Naive thymus-derived CD4-positive, alpha-beta T cell (primary cell): ENCODE measurements at regions not wholly inside any gene's neighbourhood (a gene's known extent, or its start where the extent isn't known, plus 50 kb on each side); places are given as distances from the start of the nearest gene placed in this dataset.
A peak's percentile ranks its signal among the peaks of the same experiment; 100 is the strongest.
"Not testable (repeated sequence)": the region's sequence is repeated elsewhere in the genome, so short reads cannot be mapped to it uniquely, and the experiment has no call there.

ENCODE experiments used
- ATAC-seq: fragments of 150-1000 bp; cut with Tn5 transposase; 2 replicates; pipeline ENCODE4 v1.10.0; 2021; ENCODE audit warnings: mild to moderate bottlenecking, moderate library complexity
- CTCF ChIA-PET: fragments of 350-600 bp; sonication (Branson Sonifier 250); formaldehyde crosslinking; loops from one replicate; lab custom pipeline; 2021; ENCODE audit warnings: antibody characterized with exemption; lab: Charles Lee
- POLR2A ChIA-PET: fragments of 350-600 bp; sonication (Branson Sonifier 250); formaldehyde crosslinking; loops from one replicate; lab custom pipeline; 2021; ENCODE audit warnings: antibody characterized with exemption, inconsistent platforms; lab: Charles Lee
- DNase-seq, 9 donors: peaks; one replicate each; pipeline versions ENCODE4 v3.0.0 to v3.0.0-alpha.2; 2020 to 2022; ENCODE audit warnings: mixed read lengths in 1 of 9
- H3K27ac ChIP-seq: one replicate; pipeline ENCODE4 v1.7.0; 2013; ENCODE audit warnings: mild to moderate bottlenecking, low read depth, low read length, moderate library complexity
- H3K27me3 ChIP-seq, 2 donors: one replicate each; pipeline ENCODE4 v1.7.0; 2013; ENCODE audit warnings: low read length in 2 of 2, mild to moderate bottlenecking in 2 of 2, moderate library complexity in 2 of 2; ENCODE audit not compliant: control insufficient read depth in 2 of 2, insufficient read depth in 2 of 2
- H3K36me3 ChIP-seq, 3 experiments: 1 replicate in 2 of 3; 2 replicates in 1 of 3; pipeline ENCODE4 v1.7.0; 2013; ENCODE audit warnings: low read length in 3 of 3, mild to moderate bottlenecking in 3 of 3, moderate library complexity in 1 of 3; ENCODE audit not compliant: insufficient read depth in 3 of 3, control insufficient read depth in 2 of 3
- H3K4me1 ChIP-seq, 2 donors: one replicate each; pipeline ENCODE4 v1.7.0; 2013; ENCODE audit warnings: low read length in 2 of 2, mild to moderate bottlenecking in 2 of 2, moderate library complexity in 1 of 2; ENCODE audit not compliant: control insufficient read depth in 2 of 2, insufficient read depth in 2 of 2
- H3K4me3 ChIP-seq: 2 replicates; pipeline ENCODE4 v1.7.0; 2013; ENCODE audit warnings: mild to moderate bottlenecking, low read length
- H3K9me3 ChIP-seq, 3 experiments: 1 replicate in 2 of 3; 2 replicates in 1 of 3; pipeline ENCODE4 v1.7.0; 2013; ENCODE audit warnings: low read length in 3 of 3; ENCODE audit not compliant: control insufficient read depth in 2 of 3
- H3K27ac Mint-ChIP-seq, 9 donors: one replicate each; pipeline ENCODE4 v1.8.0; 2020 to 2022; ENCODE audit warnings: mixed read lengths in 9 of 9, mild to moderate bottlenecking in 8 of 9, moderate library complexity in 5 of 9, inconsistent platforms in 2 of 9
- H3K27me3 Mint-ChIP-seq, 5 donors: one replicate each; pipeline ENCODE4 v1.8.0; 2021 to 2022; ENCODE audit warnings: mixed read lengths in 5 of 5, mild to moderate bottlenecking in 1 of 5
- H3K36me3 Mint-ChIP-seq, 5 donors: one replicate each; pipeline ENCODE4 v1.8.0; 2020 to 2022; ENCODE audit warnings: mixed read lengths in 5 of 5, mild to moderate bottlenecking in 3 of 5, inconsistent platforms in 1 of 5
- H3K4me1 Mint-ChIP-seq, 7 donors: one replicate each; pipeline ENCODE4 v1.8.0; 2020 to 2022; ENCODE audit warnings: mixed read lengths in 7 of 7, mild to moderate bottlenecking in 3 of 7, inconsistent platforms in 1 of 7
- H3K4me3 Mint-ChIP-seq, 10 donors: one replicate each; pipeline ENCODE4 v1.8.0; 2020 to 2022; ENCODE audit warnings: mild to moderate bottlenecking in 10 of 10, mixed read lengths in 10 of 10, moderate library complexity in 6 of 10, inconsistent platforms in 2 of 10
- H3K9me3 Mint-ChIP-seq, 11 donors: one replicate each; pipeline ENCODE4 v1.8.0; 2020 to 2022; ENCODE audit warnings: mixed read lengths in 11 of 11, mild to moderate bottlenecking in 4 of 11, inconsistent platforms in 1 of 11, moderate library complexity in 1 of 11
- intact Hi-C, 2 donors: fragments of 100-400 bp; cut with micrococcal nuclease; formaldehyde crosslinking; loops; one replicate each; pipeline ENCODE4 v1.15.1; 2023

DNA sequence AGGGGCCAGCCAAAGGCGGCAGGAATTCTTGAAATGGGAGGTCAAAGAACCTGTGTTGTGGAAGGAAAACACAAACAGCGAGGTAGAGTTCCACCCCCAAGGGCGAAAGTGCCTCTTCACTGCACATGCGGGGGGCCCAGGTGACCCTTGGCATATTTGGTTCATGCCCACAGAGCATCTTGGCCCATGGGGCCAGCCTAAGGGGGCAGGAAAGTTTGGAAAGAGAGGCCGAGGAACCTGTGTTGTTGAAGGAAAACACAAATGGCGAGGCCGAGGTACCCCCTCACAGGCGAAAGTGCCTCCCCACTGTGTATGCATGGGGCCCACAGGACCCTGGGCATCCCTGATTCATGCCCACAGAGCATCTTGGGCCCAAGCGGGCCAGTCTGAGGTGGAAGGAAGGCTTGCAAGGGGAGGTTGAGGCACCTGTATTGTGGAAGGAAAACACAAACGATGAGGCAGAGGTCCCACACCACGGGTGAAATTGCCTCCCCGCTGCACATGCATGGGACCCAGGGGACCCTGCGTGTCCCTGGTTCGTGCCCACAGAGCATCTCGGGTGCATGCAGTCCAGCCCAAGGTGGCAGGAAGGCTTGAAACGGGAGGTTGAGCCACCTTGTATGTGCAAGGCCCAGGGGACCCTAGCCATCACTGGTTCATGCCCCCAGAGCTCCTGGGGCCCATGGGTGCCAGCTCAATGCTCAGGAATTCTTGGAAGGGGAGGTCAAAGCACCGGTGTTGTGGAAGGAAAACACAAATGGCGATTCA is 384.1 kb downstream of the ALG10 start:
- no peak overlapping the region for H3K27ac ChIP-seq
- H3K9me3 ChIP-seq: peaks cover 0 to 72% (median 0%) of the 10 kb centered on the region in 3 experiments
- H3K27me3 ChIP-seq: no peaks in the 10 kb centered on the region
- POLR2A ChIA-PET: no interaction called here
- H3K4me1 Mint-ChIP-seq: peaks cover 0 to 2% (median 0%) of the 10 kb centered on the region in 7 donors
- peak in 1 of 9 donors; percentile 1 for DNase-seq
- no peaks in the 10 kb centered on the region for H3K36me3 ChIP-seq
- intact Hi-C loops: no loop called here
- no peaks in the 10 kb centered on the region for H3K27me3 Mint-ChIP-seq
- ATAC-seq: no peak
- no peak overlapping the region for H3K4me3 ChIP-seq
- H3K4me1 ChIP-seq: no peaks in the 10 kb centered on the region
- no peak overlapping the region for H3K27ac Mint-ChIP-seq
- CTCF ChIA-PET: no interaction called here
- H3K4me3 Mint-ChIP-seq: no peak overlapping the region
- H3K9me3 Mint-ChIP-seq: peaks cover 12 to 95% (median 40%) of the 10 kb centered on the region in 11 donors
- peaks cover 0 to 29% (median 7%) of the 10 kb centered on the region in 5 donors for H3K36me3 Mint-ChIP-seq

DNA sequence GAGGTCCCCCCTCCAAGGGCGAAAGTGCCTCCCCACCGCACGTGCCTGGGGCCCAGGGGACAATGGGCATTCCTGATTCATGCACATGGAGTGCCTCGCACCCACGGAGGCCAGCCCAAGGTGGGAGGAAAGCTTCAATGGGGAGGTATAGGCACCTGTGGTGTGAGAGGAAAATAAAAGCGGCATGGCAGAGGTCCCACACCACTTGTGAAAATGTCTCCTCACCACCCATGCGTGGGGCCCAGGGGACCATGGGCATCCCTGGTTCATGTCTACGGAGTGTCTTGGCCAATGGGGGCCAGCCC is 384.7 kb downstream of the ALG10 start:
- Mint-ChIP-seq H3K4me1 (peaks cover 0 to 2% (median 0%) of the 10 kb centered on the region in 7 donors), H3K36me3 (peaks cover 0 to 27% (median 7%) of the 10 kb centered on the region in 5 donors), H3K9me3 (peaks cover 12 to 98% (median 40%) of the 10 kb centered on the region in 11 donors), H3K27ac (no peak overlapping the region), H3K4me3 (no peak overlapping the region), H3K27me3 (no peaks in the 10 kb centered on the region)
- peak in 1 of 9 donors; percentile 1 for DNase-seq
- H3K36me3 ChIP-seq: no peaks in the 10 kb centered on the region
- no peaks in the 10 kb centered on the region for H3K27me3 ChIP-seq
- ATAC-seq: no peak
- no peaks in the 10 kb centered on the region for H3K4me1 ChIP-seq
- intact Hi-C loops: no loop called here
- peaks cover 0 to 70% (median 0%) of the 10 kb centered on the region in 3 experiments for H3K9me3 ChIP-seq
- H3K27ac ChIP-seq: no peak overlapping the region
- POLR2A ChIA-PET: no interaction called here
- CTCF ChIA-PET: no interaction called here
- H3K4me3 ChIP-seq: no peak overlapping the region

DNA sequence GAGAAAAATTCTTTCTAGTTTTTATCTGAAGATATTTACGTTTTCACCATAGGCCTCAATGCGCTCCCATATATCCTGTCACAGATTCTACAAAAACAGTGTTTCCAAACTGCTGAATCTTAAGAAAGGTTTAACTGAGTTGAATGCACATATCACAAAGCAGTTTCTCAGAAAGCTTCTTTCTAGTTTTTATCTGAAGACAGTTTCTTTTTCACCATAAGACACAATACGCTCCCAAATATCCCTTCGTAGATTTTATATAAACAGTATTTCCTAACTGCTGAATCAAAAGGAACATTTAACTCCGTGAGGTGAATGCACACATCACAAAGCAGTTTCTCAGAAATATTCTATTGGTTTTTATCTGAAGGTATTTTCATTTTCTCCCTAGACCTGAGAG is 385.5 kb downstream of the ALG10 start:
- ATAC-seq: no peak
- no peaks in the 10 kb centered on the region for H3K36me3 ChIP-seq
- H3K27me3 ChIP-seq: no peaks in the 10 kb centered on the region
- peaks cover 0 to 62% (median 0%) of the 10 kb centered on the region in 3 experiments for H3K9me3 ChIP-seq
- H3K4me3 ChIP-seq: no peak overlapping the region
- H3K27me3 Mint-ChIP-seq: no peaks in the 10 kb centered on the region
- DNase-seq: no peak
- H3K27ac ChIP-seq: no peak overlapping the region
- peaks cover 0 to 21% (median under 1%) of the 10 kb centered on the region in 5 donors for H3K36me3 Mint-ChIP-seq
- H3K4me3 Mint-ChIP-seq: no peak overlapping the region
- CTCF ChIA-PET: no interaction called here
- H3K9me3 Mint-ChIP-seq: peaks cover 12 to 98% (median 43%) of the 10 kb centered on the region in 11 donors
- H3K4me1 Mint-ChIP-seq: peaks cover 0 to 2% (median 0%) of the 10 kb centered on the region in 7 donors
- no peaks in the 10 kb centered on the region for H3K4me1 ChIP-seq
- POLR2A ChIA-PET: no interaction called here
- intact Hi-C loops: no loop called here
- no peak overlapping the region for H3K27ac Mint-ChIP-seq

DNA sequence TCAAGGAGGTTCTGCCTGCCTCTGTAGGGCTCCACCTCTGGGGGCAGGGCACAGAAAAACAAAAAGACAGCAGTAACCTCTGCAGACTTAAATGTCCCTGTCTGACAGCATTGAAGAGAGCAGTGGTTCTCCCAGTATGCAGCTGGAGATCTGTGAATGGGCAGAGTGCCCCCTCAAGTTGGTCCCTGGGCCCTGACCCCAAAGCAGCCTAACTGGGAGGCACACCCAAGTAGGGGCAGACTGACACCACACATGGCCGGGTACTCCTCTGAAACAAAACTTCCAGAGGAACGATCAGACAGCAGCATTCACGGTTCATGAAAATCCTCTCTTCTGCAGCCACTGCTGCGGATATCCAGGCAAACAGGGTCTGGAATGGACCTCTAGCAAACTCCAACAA is 409.2 kb downstream of the ALG10 start:
- H3K4me1 Mint-ChIP-seq, intact Hi-C loops, ATAC-seq: not testable (repeated sequence)

More for the DNA sequence above, 409.2 kb downstream of the ALG10 start:
- H3K36me3 Mint-ChIP-seq, CTCF ChIA-PET, POLR2A ChIA-PET, DNase-seq, H3K27ac Mint-ChIP-seq, H3K4me3 ChIP-seq, H3K27ac ChIP-seq, H3K9me3 ChIP-seq, H3K27me3 Mint-ChIP-seq, H3K4me1 ChIP-seq, H3K27me3 ChIP-seq, H3K36me3 ChIP-seq, H3K4me3 Mint-ChIP-seq: not testable (repeated sequence)
- H3K9me3 Mint-ChIP-seq: peaks cover 8 to 79% (median 21%) of the 10 kb centered on the region in 11 donors
